ENCODE measurements at regions not wholly inside any gene's neighbourhood (a gene's known extent, or its start where the extent isn't known, plus 50 kb on each side); places are given as distances from the start of the nearest gene placed in this dataset.

DNA sequence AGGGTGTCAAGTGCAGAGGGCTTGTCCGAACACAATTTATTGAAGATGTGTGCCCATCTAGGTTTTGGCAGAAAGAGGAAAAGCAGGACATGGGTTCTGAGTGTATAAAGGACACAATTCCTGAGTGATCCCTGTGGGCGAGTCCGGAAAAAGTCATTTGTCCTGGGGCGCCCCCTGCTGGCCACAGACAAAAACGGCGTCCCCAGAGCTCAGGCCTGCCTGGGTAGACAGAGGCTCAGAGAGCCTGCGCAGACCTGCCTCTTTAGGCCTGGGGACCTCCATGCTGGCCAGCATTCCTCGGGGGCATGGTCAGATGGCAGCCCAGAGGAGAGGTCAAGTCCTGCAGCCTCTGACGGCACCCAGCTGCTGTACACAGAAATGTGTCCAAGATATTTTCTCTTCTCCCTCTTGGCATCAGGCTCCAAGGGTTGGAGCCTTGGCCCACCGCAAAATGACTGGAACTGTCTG is 65.5 kb upstream of the LRP8 start (continued):
- TF ChIP-seq, protein P1, sequence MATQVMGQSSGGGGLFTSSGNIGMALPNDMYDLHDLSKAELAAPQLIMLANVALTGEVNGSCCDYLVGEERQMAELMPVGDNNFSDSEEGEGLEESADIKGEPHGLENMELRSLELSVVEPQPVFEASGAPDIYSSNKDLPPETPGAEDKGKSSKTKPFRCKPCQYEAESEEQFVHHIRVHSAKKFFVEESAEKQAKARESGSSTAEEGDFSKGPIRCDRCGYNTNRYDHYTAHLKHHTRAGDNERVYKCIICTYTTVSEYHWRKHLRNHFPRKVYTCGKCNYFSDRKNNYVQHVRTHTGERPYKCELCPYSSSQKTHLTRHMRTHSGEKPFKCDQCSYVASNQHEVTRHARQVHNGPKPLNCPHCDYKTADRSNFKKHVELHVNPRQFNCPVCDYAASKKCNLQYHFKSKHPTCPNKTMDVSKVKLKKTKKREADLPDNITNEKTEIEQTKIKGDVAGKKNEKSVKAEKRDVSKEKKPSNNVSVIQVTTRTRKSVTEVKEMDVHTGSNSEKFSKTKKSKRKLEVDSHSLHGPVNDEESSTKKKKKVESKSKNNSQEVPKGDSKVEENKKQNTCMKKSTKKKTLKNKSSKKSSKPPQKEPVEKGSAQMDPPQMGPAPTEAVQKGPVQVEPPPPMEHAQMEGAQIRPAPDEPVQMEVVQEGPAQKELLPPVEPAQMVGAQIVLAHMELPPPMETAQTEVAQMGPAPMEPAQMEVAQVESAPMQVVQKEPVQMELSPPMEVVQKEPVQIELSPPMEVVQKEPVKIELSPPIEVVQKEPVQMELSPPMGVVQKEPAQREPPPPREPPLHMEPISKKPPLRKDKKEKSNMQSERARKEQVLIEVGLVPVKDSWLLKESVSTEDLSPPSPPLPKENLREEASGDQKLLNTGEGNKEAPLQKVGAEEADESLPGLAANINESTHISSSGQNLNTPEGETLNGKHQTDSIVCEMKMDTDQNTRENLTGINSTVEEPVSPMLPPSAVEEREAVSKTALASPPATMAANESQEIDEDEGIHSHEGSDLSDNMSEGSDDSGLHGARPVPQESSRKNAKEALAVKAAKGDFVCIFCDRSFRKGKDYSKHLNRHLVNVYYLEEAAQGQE (IDR thresholded peaks at IDR 0.05; ENCODE audit: borderline replicate concordance), result peak; percentile 92
- TF ChIP-seq, protein P1 (CRISPR knock-in tag; IDR thresholded peaks at IDR 0.05; ENCODE audit: low read depth), result no peak
- TF ChIP-seq, protein P2, sequence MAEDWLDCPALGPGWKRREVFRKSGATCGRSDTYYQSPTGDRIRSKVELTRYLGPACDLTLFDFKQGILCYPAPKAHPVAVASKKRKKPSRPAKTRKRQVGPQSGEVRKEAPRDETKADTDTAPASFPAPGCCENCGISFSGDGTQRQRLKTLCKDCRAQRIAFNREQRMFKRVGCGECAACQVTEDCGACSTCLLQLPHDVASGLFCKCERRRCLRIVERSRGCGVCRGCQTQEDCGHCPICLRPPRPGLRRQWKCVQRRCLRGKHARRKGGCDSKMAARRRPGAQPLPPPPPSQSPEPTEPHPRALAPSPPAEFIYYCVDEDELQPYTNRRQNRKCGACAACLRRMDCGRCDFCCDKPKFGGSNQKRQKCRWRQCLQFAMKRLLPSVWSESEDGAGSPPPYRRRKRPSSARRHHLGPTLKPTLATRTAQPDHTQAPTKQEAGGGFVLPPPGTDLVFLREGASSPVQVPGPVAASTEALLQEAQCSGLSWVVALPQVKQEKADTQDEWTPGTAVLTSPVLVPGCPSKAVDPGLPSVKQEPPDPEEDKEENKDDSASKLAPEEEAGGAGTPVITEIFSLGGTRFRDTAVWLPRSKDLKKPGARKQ (CRISPR knock-in tag; IDR thresholded peaks at IDR 0.05), result 0 out of 2 replicates have a peak, but pooled peaks have one; percentile 61
- peak; percentile 80; the same call in 1 of the 2 replicates for TF ChIP-seq XRCC5 (IDR thresholded peaks at IDR 0.05; ENCODE audit: low read depth, low read length)
